ENCODE measurements at regions not wholly inside any gene's neighbourhood (a gene's known extent, or its start where the extent isn't known, plus 50 kb on each side); places are given as distances from the start of the nearest gene placed in this dataset.

- no peak overlapping the region for H3K9ac ChIP-seq (ENCODE audit: low read depth, low read length)
- no peak overlapping the region for H3K27ac ChIP-seq (ENCODE audit: low read depth, low read length)
- no peaks in the 10 kb centered on the region for H3K9me3 ChIP-seq (ENCODE audit: control insufficient read depth, insufficient read depth, low read length)
- H3K4me3 ChIP-seq (ENCODE audit: low read depth, low read length): no peak overlapping the region
- peaks cover 7% of the 10 kb centered on the region; the same call in 1 of the 2 replicates for H3K4me1 ChIP-seq (ENCODE audit: control insufficient read depth, insufficient read depth, low read length)
- no peaks in the 10 kb centered on the region for H3K27me3 ChIP-seq (ENCODE audit: control insufficient read depth, insufficient read depth, low read length)
- no peaks in the 10 kb centered on the region for H3K36me3 ChIP-seq (ENCODE audit: control insufficient read depth, insufficient read depth, low read length)
Measured at GRCh38 chr3:171971919-171972514, 67.4 kb upstream of the FNDC3B start.

DNA sequence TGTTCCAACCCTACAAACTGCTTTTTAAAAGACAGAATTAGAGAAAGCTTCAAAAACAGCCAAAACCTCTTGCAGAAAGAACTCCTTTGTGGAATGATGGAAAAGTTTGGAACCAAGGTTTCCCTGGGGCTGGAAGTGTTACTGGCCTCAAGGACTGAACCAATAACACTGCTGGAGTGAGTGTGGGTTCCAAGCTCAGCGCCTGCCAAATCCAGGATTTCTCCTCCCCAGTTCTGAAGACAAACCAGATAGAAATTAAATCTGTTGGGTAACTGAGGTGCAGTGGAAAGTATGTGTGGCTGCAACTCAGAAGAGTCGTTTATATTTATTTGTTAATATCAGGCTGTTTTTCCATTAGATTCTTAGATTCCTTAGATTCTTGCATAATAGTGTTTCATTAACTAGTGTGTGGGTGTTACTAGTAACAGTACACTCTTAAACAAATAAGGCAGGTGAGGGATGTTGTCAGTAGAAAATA lies 66.5 kb upstream of the FNDC3B start:
- no peaks in the 10 kb centered on the region for H3K27me3 ChIP-seq (ENCODE audit: control insufficient read depth, insufficient read depth, low read length)
- no peak overlapping the region for H3K9ac ChIP-seq (ENCODE audit: low read depth, low read length)
- H3K36me3 ChIP-seq (ENCODE audit: control insufficient read depth, insufficient read depth, low read length): no peaks in the 10 kb centered on the region
- H3K4me3 ChIP-seq (ENCODE audit: low read depth, low read length): no peak overlapping the region
- H3K27ac ChIP-seq (ENCODE audit: low read depth, low read length): no peak overlapping the region
- H3K4me1 ChIP-seq (ENCODE audit: control insufficient read depth, insufficient read depth, low read length): peaks cover 7% of the 10 kb centered on the region; the same call in 1 of the 2 replicates
- no peaks in the 10 kb centered on the region for H3K9me3 ChIP-seq (ENCODE audit: control insufficient read depth, insufficient read depth, low read length)

DNA sequence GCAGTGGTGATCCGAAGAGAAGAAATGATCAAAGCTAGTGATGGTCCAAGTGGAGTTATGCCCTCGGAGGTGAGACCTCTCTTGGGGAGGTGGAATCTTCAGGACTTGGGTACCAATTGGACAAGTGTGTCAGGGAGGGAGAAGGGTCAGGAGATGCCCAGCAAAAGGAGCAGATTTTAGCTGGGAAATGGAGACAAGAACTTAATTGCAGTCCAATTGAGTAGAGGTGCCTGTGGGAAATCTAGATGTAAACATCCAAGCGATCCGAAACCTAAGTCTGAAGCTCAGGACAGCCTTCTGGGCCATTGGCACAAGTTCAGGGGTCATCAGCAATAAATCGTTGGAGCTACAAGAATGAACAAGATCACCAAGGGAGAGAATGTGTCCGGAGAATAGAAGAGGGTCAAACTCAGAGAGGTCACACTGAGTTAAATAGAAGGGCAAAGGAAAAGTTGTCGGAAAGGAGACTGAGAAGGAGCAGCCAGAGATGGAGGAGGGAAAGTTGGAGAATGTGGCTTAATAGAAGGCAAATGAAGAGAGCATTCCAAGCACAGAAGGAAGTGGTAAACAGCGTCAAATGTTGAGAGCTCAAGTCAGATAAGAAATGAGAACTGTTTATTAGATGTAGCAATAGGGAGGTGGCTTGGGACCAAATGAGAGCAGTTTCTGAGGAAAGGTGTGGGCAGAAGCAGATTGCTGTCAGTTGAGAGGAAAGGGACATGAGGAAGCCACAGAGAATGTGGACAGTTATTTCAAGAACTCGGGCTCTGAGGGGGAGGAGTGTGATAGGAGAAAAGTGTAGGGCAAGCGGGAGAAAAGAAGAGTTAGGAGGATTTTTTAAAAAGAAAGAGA lies 64.2 kb upstream of the FNDC3B start:
- Histone ChIP-seq H3K36me3 (ENCODE audit: control insufficient read depth, insufficient read depth, low read length) (no peaks in the 10 kb centered on the region), H3K9ac (ENCODE audit: low read depth, low read length) (no peak overlapping the region), H3K9me3 (ENCODE audit: control insufficient read depth, insufficient read depth, low read length) (no peaks in the 10 kb centered on the region), H3K4me3 (ENCODE audit: low read depth, low read length) (no peak overlapping the region), H3K27me3 (ENCODE audit: control insufficient read depth, insufficient read depth, low read length) (no peaks in the 10 kb centered on the region), H3K27ac (ENCODE audit: low read depth, low read length) (no peak overlapping the region), H3K4me1 (ENCODE audit: control insufficient read depth, insufficient read depth, low read length) (peaks cover 7% of the 10 kb centered on the region; the same call in 1 of the 2 replicates)

GRCh38 chr3:171976526-171976925 lies 62.9 kb upstream of the FNDC3B start:
- Histone ChIP-seq H3K4me1 (ENCODE audit: control insufficient read depth, insufficient read depth, low read length) (peaks cover 7% of the 10 kb centered on the region; the same call in 1 of the 2 replicates), H3K36me3 (ENCODE audit: control insufficient read depth, insufficient read depth, low read length) (no peaks in the 10 kb centered on the region), H3K27me3 (ENCODE audit: control insufficient read depth, insufficient read depth, low read length) (no peaks in the 10 kb centered on the region), H3K9me3 (ENCODE audit: control insufficient read depth, insufficient read depth, low read length) (no peaks in the 10 kb centered on the region), H3K4me3 (ENCODE audit: low read depth, low read length) (no peak overlapping the region), H3K27ac (ENCODE audit: low read depth, low read length) (no peak overlapping the region), H3K9ac (ENCODE audit: low read depth, low read length) (no peak overlapping the region)

GRCh38 chr3:171977441-171977840 lies 61.9 kb upstream of the FNDC3B start:
- no peak overlapping the region for H3K27ac ChIP-seq (ENCODE audit: low read depth, low read length)
- H3K4me1 ChIP-seq (ENCODE audit: control insufficient read depth, insufficient read depth, low read length): peaks cover 7% of the 10 kb centered on the region; the same call in 1 of the 2 replicates
- H3K36me3 ChIP-seq (ENCODE audit: control insufficient read depth, insufficient read depth, low read length): no peaks in the 10 kb centered on the region
- H3K4me3 ChIP-seq (ENCODE audit: low read depth, low read length): no peak overlapping the region
- H3K9ac ChIP-seq (ENCODE audit: low read depth, low read length): no peak overlapping the region
- no peaks in the 10 kb centered on the region for H3K9me3 ChIP-seq (ENCODE audit: control insufficient read depth, insufficient read depth, low read length)
- H3K27me3 ChIP-seq (ENCODE audit: control insufficient read depth, insufficient read depth, low read length): no peaks in the 10 kb centered on the region

- H3K4me3 ChIP-seq (ENCODE audit: low read depth, low read length): no peak overlapping the region
- no peak overlapping the region for H3K9ac ChIP-seq (ENCODE audit: low read depth, low read length)
- H3K27ac ChIP-seq (ENCODE audit: low read depth, low read length): no peak overlapping the region
- H3K27me3 ChIP-seq (ENCODE audit: control insufficient read depth, insufficient read depth, low read length): no peaks in the 10 kb centered on the region
- H3K36me3 ChIP-seq (ENCODE audit: control insufficient read depth, insufficient read depth, low read length): no peaks in the 10 kb centered on the region
- H3K4me1 ChIP-seq (ENCODE audit: control insufficient read depth, insufficient read depth, low read length): peaks cover 3% of the 10 kb centered on the region; the same call in 1 of the 2 replicates
- H3K9me3 ChIP-seq (ENCODE audit: control insufficient read depth, insufficient read depth, low read length): no peaks in the 10 kb centered on the region
Measured at GRCh38 chr3:171977860-171978259, 61.5 kb upstream of the FNDC3B start.

- Histone ChIP-seq H3K36me3 (ENCODE audit: control insufficient read depth, insufficient read depth, low read length) (no peaks in the 10 kb centered on the region), H3K4me3 (ENCODE audit: low read depth, low read length) (no peak overlapping the region), H3K9me3 (ENCODE audit: control insufficient read depth, insufficient read depth, low read length) (no peaks in the 10 kb centered on the region), H3K27ac (ENCODE audit: low read depth, low read length) (no peak overlapping the region), H3K4me1 (ENCODE audit: control insufficient read depth, insufficient read depth, low read length) (no peaks in the 10 kb centered on the region), H3K9ac (ENCODE audit: low read depth, low read length) (no peak overlapping the region), H3K27me3 (ENCODE audit: control insufficient read depth, insufficient read depth, low read length) (no peaks in the 10 kb centered on the region)
Measured at GRCh38 chr3:171978390-171978789, 61.0 kb upstream of the FNDC3B start.

DNA sequence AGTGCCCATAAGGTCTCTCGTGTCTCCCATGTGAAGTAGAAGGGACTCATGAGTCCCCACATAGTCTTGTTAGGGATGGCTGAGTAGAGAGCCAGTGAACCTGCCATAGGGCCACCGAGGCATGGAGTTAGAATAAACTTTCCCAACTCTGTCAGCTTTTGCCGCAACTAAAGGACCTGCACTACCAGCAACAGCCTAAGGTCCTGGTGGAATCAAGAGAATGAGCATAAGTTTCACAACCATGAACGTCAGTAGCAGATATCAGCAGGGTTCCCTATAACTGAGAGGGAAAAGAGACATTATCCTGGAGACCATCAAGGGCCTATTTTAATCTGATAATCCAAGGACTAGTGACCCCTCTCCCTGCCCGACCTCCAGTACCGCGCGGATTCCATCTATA lies 60.3 kb upstream of the FNDC3B start:
- no peaks in the 10 kb centered on the region for H3K36me3 ChIP-seq (ENCODE audit: control insufficient read depth, insufficient read depth, low read length)
- H3K27ac ChIP-seq (ENCODE audit: low read depth, low read length): no peak overlapping the region
- H3K9me3 ChIP-seq (ENCODE audit: control insufficient read depth, insufficient read depth, low read length): no peaks in the 10 kb centered on the region
- no peaks in the 10 kb centered on the region for H3K27me3 ChIP-seq (ENCODE audit: control insufficient read depth, insufficient read depth, low read length)
- H3K9ac ChIP-seq (ENCODE audit: low read depth, low read length): no peak overlapping the region
- no peaks in the 10 kb centered on the region for H3K4me1 ChIP-seq (ENCODE audit: control insufficient read depth, insufficient read depth, low read length)
- no peak overlapping the region for H3K4me3 ChIP-seq (ENCODE audit: low read depth, low read length)

DNA sequence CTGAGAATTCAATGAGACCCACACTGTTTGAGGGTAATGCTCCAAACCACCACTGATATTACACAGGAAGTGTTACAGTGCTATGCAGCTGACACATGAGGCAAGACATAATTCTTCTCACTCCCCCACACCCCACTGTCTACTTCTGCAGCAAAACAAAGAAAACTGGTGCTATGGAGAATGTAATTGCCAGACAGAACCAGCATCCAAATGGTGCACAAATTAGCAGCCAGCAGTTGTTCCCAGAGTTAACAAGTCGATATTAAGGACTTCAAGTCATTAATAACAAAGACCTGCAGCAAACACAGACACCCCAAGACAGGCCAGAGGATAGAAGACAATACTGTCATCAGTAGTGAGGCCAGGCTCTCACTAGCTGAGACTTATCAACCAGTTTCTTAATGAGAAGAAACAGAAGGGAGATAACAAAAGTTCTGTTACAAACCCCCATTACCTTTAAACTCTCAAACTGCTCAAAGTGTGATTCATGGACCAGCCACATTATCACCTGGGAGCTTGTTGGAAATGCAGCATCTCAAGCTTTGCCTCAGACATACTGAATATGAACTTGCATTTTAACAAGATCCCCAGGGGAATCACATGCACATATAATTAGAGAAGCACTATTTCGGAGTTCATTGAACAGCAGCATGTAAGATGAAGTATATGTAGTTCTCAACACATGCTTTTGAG lies 58.7 kb upstream of the FNDC3B start:
- no peak overlapping the region for H3K9ac ChIP-seq (ENCODE audit: low read depth, low read length)
- H3K36me3 ChIP-seq (ENCODE audit: control insufficient read depth, insufficient read depth, low read length): no peaks in the 10 kb centered on the region
- H3K4me3 ChIP-seq (ENCODE audit: low read depth, low read length): no peak overlapping the region
- H3K27me3 ChIP-seq (ENCODE audit: control insufficient read depth, insufficient read depth, low read length): no peaks in the 10 kb centered on the region
- no peaks in the 10 kb centered on the region for H3K4me1 ChIP-seq (ENCODE audit: control insufficient read depth, insufficient read depth, low read length)
- no peak overlapping the region for H3K27ac ChIP-seq (ENCODE audit: low read depth, low read length)
- no peaks in the 10 kb centered on the region for H3K9me3 ChIP-seq (ENCODE audit: control insufficient read depth, insufficient read depth, low read length)

- Histone ChIP-seq H3K36me3 (ENCODE audit: control insufficient read depth, insufficient read depth, low read length) (no peaks in the 10 kb centered on the region), H3K27me3 (ENCODE audit: control insufficient read depth, insufficient read depth, low read length) (no peaks in the 10 kb centered on the region), H3K4me3 (ENCODE audit: low read depth, low read length) (no peak overlapping the region), H3K4me1 (ENCODE audit: control insufficient read depth, insufficient read depth, low read length) (no peaks in the 10 kb centered on the region), H3K27ac (ENCODE audit: low read depth, low read length) (no peak overlapping the region), H3K9ac (ENCODE audit: low read depth, low read length) (no peak overlapping the region), H3K9me3 (ENCODE audit: control insufficient read depth, insufficient read depth, low read length) (no peaks in the 10 kb centered on the region)
Measured at GRCh38 chr3:171981271-171981605, 58.1 kb upstream of the FNDC3B start.

DNA sequence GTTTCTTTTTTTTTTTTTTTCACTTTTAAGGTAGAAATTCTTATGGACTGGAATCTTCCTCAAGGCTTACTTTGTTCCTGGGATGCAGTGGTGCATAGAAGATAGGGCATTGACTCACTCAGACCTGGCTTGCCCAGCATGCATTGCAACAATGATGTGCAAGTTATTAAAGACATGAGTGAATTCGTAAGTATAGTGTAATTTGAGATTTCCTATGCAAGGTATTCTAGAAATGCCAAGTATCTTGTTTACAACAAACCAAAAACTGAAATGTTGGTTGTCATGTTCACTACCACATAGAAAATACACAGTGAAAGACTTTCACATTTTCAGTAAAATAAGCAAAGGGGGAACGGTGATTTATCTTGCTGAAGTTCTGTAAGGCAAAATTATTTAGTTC lies 56.5 kb upstream of the FNDC3B start:
- Histone ChIP-seq H3K27ac (ENCODE audit: low read depth, low read length) (no peak overlapping the region), H3K27me3 (ENCODE audit: control insufficient read depth, insufficient read depth, low read length) (no peaks in the 10 kb centered on the region), H3K9me3 (ENCODE audit: control insufficient read depth, insufficient read depth, low read length) (no peaks in the 10 kb centered on the region)

More for the DNA sequence above, 56.5 kb upstream of the FNDC3B start:
- Histone ChIP-seq H3K9ac (ENCODE audit: low read depth, low read length) (no peak overlapping the region), H3K4me1 (ENCODE audit: control insufficient read depth, insufficient read depth, low read length) (no peaks in the 10 kb centered on the region), H3K4me3 (ENCODE audit: low read depth, low read length) (no peak overlapping the region), H3K36me3 (ENCODE audit: control insufficient read depth, insufficient read depth, low read length) (no peaks in the 10 kb centered on the region)
